GM23338 (cell line): ENCODE measurements at regions not wholly inside any gene's neighbourhood (a gene's known extent, or its start where the extent isn't known, plus 50 kb on each side); places are given as distances from the start of the nearest gene placed in this dataset.

Experiments used
- CTCF ChIP-seq, 2 experiments: fragments of 200-600 bp in 1 of 2; sonication (generic) in 1 of 2; conservative IDR thresholded peaks; 2 replicates each; pipeline versions ENCODE4 v1.5.1 to v1.6.1; 2016 to 2017; ENCODE audit warnings: antibody characterized with exemption in 2 of 2, low read depth in 2 of 2, mild to moderate bottlenecking in 2 of 2, moderate library complexity in 1 of 2
- EZH2 ChIP-seq: fragments of 200-600 bp; sonication (generic); IDR thresholded peaks from one replicate; pipeline ENCODE4 v1.8.0; 2017; ENCODE audit warnings: antibody characterized with exemption, mild to moderate bottlenecking, low read depth; ENCODE audit not compliant: unreplicated experiment
- EZH2phosphoT487 ChIP-seq: fragments of 200-600 bp; sonication (generic); IDR thresholded peaks from one replicate; pipeline ENCODE4 v1.8.1; 2018; ENCODE audit warnings: antibody characterized with exemption; ENCODE audit not compliant: unreplicated experiment
- POLR2AphosphoS5 ChIP-seq: IDR thresholded peaks from 2 replicates; pipeline ENCODE4 v1.6.1; 2016; ENCODE audit warnings: antibody characterized with exemption, low read depth

- TF ChIP-seq CTCF (conservative IDR thresholded peaks at IDR 0.05; ENCODE audit: low read depth in 2 of 2) (no peak), EZH2phosphoT487 (no peak), EZH2 (no peak), POLR2AphosphoS5 (no peak)
These were observed 94.9 kb downstream of the SLC17A6 start for GRCh38 chr11:22433094-22433455.
